VCaP (cell line): ENCODE measurements at regions not wholly inside any gene's neighbourhood (a gene's known extent, or its start where the extent isn't known, plus 50 kb on each side); places are given as distances from the start of the nearest gene placed in this dataset.

ENCODE experiments used
- H3K27ac ChIP-seq: fragments of 450-650 bp; 2 replicates; pipeline ENCODE4 v1.5.1; 2017
- TF ChIP-seq, protein P1 (sequence below): fragments of 450-650 bp; conservative IDR thresholded peaks from 2 replicates; pipeline ENCODE4 v1.5.1; 2017; ENCODE audit warnings: mild to moderate bottlenecking, moderate library complexity

DNA sequence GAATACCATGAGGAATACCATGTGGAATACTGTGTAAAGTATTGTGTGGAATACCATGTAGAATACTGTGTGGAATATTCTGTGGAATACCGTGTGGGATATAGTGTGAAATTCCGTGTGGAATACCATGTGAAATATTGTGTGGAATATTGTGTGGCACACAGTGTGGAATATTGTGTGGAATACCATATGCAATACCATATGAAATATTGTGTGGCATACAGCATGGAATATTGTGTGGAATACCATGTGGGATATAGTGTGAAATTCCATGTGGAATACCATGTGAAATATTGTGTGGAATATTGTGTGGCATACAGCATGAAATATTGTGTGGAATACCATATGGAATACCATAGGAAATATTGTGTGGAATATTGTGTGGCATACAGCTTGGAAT is 135.1 kb upstream of the CHST15 start:
- no peak overlapping the region for H3K27ac ChIP-seq
- TF ChIP-seq, protein P1, sequence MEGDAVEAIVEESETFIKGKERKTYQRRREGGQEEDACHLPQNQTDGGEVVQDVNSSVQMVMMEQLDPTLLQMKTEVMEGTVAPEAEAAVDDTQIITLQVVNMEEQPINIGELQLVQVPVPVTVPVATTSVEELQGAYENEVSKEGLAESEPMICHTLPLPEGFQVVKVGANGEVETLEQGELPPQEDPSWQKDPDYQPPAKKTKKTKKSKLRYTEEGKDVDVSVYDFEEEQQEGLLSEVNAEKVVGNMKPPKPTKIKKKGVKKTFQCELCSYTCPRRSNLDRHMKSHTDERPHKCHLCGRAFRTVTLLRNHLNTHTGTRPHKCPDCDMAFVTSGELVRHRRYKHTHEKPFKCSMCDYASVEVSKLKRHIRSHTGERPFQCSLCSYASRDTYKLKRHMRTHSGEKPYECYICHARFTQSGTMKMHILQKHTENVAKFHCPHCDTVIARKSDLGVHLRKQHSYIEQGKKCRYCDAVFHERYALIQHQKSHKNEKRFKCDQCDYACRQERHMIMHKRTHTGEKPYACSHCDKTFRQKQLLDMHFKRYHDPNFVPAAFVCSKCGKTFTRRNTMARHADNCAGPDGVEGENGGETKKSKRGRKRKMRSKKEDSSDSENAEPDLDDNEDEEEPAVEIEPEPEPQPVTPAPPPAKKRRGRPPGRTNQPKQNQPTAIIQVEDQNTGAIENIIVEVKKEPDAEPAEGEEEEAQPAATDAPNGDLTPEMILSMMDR = no peak

DNA sequence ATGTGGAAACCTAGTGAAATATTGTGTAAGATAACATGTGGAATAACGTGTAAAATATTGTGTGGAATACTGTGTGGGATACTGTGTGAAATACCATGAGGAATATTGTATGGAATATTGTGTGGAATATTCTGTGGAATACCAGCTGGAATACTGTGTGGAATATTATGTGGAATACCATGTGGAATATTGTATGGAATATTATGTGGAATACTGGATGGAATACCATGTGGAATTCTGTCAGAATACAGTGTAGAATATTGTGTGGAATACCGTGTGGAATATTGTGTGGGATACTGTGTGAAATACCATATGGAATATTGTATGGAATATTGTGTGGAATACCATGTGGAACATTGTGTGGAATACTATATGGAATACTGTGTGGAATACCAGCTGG is 134.6 kb upstream of the CHST15 start:
- no peak overlapping the region for H3K27ac ChIP-seq
- TF ChIP-seq, protein P1 = no peak

DNA sequence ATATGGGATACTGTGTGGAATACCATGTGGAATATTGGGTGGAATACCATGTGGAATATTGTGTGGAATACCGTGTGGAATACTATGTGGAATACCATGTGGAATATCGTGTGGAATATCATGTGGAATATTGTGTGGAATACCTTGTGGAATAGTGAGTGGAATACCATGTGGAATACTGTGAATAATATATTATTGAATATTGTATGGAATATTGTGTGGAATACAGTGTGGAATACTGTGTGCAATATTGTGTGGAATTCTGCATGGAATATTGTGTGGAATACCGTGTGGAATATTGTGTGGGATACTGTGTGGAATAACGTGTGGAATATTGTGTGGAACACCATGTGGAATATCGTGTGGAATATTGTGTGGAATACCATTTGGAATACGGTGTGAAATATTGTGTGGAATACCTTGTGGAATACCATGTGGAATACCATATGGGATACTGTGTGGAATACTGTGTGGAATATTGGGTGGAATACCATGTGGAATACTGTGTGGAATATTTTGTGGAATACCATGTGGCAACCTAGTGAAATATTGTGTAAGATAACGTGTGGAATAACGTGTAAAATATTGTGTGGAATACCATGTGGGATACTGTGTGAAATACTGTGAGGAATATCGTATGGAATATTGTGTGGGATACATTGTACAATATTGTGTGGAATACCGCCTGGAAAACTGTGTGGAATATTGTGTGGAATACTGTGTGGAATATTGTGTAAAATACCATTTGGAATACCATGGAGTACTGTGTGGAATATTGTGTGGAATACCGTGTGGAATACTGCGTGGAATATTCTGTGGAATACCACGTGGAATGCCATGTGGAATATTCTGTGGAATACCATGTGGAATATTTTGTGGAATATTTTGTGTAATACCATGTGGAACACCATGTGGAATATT is 133.9 kb upstream of the CHST15 start:
- TF ChIP-seq, protein P1 = no peak

DNA sequence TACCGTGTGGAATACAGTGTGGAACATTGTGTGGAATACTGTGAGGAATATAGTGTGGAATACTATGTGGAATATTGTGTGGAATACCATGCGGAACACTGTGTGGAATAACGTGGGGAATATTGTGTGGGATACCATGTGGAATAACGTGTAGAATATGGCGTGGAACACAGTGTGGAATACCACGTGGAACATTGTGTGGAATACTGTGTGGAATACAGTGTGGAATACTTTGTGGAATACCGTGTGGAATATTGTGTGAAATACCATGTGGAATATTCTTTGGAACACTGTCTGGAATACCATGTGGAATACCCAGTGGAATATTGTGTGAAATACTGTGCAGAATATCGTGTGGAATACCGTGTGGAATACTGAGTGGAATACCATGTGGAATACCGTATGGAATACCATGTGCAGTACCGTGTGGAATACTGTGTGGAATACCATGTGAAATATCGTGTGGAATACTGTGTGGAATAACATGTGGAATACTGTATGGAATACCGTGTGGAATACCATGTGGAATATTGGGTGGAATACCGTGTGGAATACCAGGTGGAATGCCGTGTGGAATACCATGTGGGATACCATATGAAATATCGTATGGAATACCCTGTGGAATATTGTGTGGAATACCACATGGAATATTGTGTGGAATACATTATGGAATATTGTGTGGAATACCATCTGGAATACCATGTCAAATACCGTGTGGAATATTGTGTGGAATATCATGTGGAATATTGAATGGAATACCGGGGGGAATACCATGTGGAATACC is 133.1 kb upstream of the CHST15 start:
- H3K27ac ChIP-seq = no peak overlapping the region

More for the DNA sequence above, 133.9 kb upstream of the CHST15 start:
- H3K27ac ChIP-seq = no peak overlapping the region

DNA sequence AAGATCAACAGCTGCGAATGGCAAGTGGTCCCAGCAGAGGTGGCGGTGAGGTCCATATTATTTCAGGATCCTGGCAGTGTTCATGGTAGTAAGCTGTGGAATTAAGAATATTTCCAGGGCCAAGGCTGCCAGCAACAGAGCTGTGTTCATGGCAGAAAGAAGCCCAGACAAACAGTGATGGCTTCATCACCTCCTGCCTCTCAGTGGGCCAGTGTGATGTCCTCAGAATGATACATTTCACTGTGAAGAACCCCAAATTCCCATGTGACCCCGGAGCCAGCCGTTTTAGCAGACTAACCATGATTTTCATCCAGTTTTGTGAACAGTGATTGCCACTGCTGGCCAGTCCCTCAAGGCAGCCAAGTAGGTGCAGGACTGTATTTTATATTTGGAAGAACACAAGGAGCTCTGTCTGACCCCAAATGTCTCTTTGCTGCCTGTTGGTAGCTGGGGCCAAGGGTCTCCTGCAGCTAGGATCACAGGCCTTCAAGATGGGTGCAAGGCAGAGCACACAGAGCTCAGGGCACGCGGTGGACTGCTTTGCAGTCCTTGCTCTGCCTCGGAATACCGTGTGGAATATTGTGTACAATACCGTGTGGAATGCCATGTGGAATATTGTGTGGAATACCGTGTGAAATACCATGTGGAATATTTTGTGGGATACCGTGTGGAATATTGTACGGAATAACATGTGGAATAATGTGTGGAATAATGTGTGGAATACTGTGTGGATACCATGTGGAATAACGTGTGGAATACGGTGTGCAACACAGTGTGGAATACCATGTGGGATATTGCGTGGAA is 132.3 kb upstream of the CHST15 start:
- H3K27ac ChIP-seq = no peak overlapping the region
- TF ChIP-seq, protein P1 = no peak

More for the DNA sequence above, 133.1 kb upstream of the CHST15 start:
- TF ChIP-seq, protein P1 = no peak

DNA sequence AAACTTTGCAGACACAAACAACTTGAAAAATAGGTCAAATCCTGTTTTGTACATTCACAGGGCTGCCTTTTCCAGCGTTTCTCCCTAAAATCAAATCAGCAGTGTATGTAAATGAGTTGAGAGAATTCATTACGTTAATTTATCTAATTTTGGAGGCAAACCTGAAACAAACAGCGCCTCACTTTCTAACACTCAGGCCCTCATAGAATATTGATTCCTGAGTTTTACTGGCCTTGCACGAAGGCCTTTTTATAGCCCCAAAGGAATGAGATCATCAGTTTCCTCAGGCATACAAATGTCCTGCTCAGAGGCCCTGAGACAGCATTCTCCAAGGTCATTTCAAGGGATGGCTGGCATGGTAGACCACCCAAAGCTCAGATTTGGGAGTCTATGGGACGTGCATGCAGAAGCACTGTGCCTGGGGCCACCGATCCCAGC is 131.7 kb upstream of the CHST15 start:
- TF ChIP-seq, protein P1 = no peak
- no peak overlapping the region for H3K27ac ChIP-seq
